HG02870 (cell line): ENCODE measurements at regions not wholly inside any gene's neighbourhood (a gene's known extent, or its start where the extent isn't known, plus 50 kb on each side); places are given as distances from the start of the nearest gene placed in this dataset.

Source experiments
- ATAC-seq: cut with Tn5 transposase; IDR thresholded peaks from one replicate; pipeline ENCODE4 v1.9.1; 2021; ENCODE audit warnings: mild to moderate bottlenecking, moderate library complexity; ENCODE audit not compliant: unreplicated experiment

GRCh38 chr6:1514078-1514477, 95.6 kb upstream of the FOXC1 start:
- no peak for ATAC-seq

GRCh38 chr6:1515280-1515679, 94.4 kb upstream of the FOXC1 start:
- ATAC-seq = no peak

DNA sequence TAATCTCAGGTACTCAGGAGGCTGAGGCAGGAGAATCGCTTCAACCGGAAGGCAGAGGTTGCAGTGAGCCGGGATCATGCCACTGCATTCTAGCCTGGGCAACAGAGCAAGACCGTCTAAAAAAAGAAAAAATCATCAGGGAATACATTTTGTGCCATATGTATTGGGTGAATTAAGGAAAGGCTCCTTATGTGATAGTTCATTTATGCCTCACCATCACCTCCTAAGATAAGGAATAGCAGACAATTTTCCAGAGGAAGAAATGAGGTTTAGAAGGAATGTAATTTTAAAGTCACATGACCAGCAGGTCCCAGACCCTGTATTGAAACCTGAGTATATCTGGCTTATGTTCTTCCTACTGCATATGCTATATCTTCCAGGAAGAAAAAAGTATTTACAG, 93.9 kb upstream of the FOXC1 start:
- ATAC-seq = no peak

DNA sequence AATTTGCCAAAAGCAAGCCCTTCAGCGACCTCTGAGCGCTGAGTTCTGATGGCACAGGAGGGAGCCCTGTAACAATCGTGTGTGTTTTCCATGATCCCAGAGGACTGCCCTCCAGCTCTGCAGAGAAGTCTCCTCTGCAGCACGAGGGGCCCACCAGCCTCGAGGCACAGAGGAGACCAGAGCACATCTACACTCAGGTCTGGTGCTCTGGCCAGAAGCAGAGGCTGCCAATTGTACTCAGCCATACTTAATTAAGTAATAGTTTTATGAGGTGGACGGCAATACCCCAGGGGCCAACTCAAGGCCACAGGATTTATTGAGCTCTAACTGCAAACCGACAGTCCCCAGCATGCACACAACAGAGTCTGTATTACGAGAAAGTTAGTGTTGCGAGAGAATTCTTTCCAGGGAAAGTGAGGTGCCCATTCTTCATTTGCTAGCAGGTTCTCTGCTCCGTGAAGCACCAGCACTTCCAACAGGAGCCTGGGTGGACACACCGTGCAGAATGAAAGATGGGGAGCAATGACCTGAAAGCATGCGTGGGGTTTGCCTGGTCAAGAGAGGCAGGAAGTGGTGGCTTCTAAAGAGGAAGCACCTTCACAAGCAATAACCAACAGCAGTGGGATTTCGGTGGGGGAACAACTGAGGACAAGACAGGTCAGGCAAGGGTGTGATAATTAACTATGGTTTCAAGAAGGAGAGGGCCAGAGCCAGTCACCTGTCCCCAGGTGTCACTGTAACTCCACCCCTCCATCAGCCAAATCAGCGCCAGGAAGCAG, 92.8 kb upstream of the FOXC1 start:
- no peak for ATAC-seq

- no peak for ATAC-seq
Measured at GRCh38 chr6:1518855-1519254, 90.9 kb upstream of the FOXC1 start.

DNA sequence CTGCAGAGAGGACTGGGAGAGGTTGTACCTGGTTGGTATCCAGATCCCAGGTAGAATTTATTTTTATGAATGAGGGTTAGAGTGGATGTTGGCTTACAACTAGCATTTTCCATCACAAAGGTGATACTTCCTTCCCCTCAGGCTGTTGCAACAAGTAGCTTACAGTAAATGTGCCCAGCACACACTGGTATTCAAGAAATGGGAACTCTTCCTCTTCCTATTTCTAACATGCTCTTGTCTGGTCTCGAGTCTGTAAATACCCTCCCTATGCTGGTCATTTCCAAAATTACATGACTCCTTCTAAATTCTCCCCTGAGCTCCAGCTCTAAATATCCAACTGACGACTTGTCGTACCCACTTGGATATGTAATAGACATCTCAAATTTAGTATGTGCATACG, 90.1 kb upstream of the FOXC1 start:
- no peak for ATAC-seq

DNA sequence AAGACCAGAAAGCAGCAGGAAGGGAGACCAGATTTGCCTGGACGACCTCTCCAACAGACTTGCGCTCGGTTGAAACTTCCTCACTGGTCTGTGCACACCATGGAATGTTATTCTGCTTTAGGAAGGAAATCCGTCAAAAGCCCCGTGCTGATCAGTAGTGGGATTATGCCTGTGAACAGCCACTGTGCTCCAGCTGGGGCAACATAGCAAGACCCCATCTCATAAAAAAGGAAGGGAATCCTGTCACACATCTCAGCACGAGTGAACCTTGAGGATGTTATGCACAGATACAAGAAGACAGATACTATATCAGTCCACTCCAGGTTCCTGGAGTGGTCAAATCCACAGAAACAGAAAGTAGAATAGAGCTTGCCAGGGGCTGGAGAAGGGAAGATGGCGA, 86.9 kb upstream of the FOXC1 start:
- no peak for ATAC-seq

GRCh38 chr6:1524040-1524480, 85.7 kb upstream of the FOXC1 start:
- ATAC-seq = no peak

DNA sequence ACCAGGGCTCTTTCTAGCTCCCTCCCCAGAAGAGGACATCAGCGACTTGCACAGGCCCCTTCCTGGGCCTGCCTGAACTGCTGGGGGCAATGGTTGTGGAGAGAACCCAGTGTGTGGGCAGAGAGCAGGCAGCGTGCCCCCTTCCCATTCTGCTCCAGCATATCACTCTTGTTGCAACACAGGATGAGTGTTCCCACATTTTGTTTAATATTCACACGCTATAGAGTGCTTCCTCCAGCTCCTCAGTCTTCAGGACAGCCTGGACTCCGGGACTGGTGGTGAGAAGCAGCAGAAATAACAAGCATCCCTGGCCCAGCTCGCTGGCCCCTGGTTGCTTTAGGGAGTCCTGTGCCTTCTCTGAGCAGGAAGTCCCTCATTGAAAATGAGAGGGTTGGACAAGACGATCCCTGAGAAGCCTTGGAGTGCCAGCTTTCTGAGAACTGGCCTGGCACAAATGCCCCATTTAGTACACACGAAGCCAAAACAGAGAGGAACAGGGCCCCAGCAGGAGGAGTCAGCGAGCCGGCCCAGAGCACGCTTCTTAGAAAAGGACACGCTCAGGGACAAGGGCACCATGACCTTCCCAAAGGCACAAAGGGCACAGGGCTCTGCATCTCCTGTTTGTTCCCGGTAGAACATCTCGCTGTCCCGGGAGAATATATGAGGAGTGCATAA, 84.2 kb upstream of the FOXC1 start:
- ATAC-seq = no peak

GRCh38 chr6:1526398-1527072, 83.2 kb upstream of the FOXC1 start:
- no peak for ATAC-seq

DNA sequence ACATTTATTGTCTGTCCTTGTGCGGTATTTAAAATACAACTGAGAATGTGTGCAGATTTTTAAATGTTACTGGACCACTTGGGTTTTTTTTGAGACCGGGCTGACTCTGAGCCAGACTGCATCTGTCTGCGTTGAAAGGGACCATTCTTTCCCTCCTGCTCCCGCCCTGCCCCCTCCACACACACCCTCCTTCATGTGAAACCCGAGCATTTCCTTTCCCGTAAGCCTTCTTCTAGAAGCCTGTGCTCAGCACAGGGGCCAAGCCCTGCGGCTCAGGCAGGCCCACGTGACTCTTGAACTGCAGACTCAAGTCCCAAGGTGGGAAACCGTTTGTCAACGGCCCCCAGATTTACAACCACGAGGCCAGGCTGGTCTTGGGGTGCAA, 82.7 kb upstream of the FOXC1 start:
- ATAC-seq = no peak

- no peak for ATAC-seq
Measured at GRCh38 chr6:1535295-1535694, 74.4 kb upstream of the FOXC1 start.

DNA sequence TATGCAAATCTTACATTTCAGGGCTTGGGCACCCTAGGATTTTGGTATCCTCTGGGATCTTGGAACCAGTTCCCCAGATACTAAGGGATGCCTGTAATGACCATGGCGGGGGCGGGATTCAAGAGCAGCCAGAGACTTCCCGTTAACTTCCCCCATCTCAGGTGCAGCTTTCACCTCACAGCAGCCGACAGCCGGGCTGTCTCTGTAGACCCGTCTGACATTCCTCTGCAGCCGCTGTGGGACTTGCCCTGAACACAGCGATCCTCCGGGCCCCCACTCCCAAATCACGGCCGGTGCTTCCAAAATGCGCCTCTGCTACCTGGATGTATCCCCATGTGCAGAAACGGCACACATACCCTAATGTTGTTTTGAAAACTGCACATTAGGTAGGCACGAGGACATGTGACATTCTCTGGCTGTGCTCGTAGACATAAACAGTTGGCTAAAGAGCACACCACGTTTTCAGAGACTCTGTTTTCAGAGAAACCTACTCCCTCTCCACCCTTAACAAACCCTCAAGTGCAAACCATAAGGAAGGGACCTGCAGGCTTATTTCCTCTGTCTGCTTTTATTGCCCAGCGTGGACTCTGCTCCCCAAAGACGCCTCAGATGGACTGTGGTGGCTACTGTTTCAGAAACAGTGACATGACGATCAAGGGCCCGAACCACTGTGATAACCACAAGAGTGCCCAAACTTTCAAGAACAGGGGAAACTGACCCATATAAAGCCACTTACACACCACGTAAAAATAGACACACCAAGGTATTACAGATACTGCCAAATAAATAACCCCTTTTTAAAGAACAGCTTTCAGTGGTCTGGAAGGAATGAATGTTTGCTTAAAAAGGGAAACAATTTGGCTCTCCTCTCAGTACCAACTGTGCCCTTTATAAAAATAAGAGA, 72.9 kb upstream of the FOXC1 start:
- ATAC-seq = no peak

GRCh38 chr6:1538369-1538768, 71.3 kb upstream of the FOXC1 start:
- no peak for ATAC-seq

DNA sequence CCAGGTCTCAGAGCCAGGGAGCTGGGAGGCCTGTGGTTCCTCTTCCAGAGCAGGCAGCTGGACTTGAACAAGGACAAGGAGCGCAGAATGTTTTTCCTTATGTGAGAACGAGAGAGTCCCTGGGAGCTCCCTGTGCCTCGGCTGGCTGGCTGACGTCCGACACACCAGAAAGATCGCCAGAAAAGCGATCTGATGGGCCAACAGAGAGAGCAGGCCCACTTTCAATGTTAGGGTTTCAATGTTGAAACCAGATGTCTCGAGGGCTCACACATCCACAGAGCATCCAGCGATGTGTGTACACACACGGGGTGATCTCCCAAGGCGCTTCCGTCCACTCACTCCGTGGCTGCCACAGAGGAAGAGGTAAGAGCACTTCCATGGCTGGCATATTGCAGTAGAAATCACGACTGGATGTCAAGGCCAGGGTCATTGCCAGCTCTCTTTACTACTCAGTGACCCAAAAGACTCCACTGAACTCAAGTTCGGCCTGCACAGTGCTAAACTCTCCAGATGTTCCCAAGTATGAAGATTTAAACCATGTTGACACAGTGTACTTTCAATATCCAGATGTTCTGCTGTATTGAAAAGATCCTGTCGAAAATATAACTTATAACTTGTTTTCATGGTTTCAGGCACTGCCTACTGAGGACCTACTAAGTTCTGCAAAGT, 70.8 kb upstream of the FOXC1 start:
- ATAC-seq = no peak

DNA sequence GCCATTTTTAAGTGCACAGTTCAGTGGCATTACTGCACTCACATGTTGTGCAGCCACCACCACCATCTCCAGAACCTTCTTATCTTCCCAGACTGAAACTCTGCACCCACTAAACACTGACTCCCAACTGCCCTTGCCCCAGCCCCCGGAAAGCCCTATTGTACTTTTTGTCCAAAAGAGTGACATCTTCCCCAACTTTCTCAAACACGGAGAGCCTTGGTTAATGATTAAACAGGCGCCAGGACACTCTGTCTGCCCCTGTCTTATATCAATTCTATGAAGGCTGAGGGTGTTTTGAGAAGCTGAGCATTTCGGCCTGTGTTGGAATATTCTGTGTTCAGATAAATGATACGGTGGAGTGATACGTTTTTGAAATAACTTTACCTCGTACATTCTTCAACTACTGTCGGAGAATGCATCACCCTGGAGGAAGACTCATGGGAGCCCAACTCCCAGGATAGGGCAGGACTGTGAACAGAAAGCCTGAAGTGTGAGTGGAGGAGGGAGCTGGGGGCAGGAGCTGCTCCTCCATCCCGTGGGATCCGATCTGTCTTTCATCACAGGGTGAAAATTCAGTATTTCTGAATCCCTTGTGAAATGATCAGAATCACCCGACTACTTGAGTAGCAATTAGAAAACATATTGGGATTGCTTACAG, 68.7 kb upstream of the FOXC1 start:
- ATAC-seq = no peak

DNA sequence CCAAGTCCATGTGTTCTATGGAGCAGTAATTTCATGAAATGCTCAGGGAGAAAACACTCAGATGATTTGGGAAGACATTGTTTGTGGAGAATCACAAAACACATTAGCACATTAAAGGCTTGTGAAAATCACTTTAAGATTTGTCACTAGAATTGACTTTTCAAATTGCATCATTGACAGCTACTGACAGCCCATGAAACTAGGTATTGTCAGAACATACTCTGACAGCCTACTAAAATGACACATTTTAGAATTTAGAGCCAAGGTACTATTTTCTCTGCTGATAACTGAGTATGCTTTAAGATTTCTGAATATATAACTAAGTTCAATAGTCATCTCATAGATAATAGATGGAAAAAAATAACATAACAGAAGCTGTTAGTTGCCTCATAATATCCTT, 67.4 kb upstream of the FOXC1 start:
- ATAC-seq = no peak

- no peak for ATAC-seq
Measured at GRCh38 chr6:1542764-1543163, 67.0 kb upstream of the FOXC1 start.

- no peak for ATAC-seq
Measured at GRCh38 chr6:1544000-1544399, 65.7 kb upstream of the FOXC1 start.

- no peak for ATAC-seq
Measured at GRCh38 chr6:1544603-1545002, 65.1 kb upstream of the FOXC1 start.
